ENCODE measurements at regions not wholly inside any gene's neighbourhood (a gene's known extent, or its start where the extent isn't known, plus 50 kb on each side); places are given as distances from the start of the nearest gene placed in this dataset.
A peak's percentile ranks its signal among the peaks of the same experiment; 100 is the strongest.

DNA sequence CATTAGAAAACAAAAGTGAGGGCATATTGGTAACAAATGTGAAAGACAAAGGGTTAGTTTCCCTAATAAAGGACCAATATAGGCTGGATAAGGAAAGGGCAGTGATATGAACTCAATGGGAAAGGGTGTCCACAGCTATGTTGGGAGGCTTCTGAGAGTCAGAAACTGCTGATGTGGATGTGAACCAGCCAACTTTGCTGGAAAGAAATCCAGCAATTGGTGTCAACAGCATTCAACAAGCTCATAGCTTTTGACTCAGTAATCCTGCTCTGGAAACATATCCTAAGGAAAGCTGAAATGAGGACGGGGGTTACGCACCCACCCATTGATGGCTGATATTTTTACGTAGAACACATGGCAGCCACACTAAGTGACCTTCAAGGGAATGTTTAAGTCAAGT lies 63.7 kb downstream of the ARL4C start:
- Mint-ChIP-seq H3K4me1 (peaks cover 9% of the 10 kb centered on the region), H3K9me3 (peaks cover 0 to 3% (median 0%) of the 10 kb centered on the region in 7 donors), H3K4me3 (no peak overlapping the region), H3K27ac (no peak overlapping the region), H3K27me3 (ENCODE audit: low read depth in 3 of 3) (peaks cover 1 to 8% (median 5%) of the 10 kb centered on the region in 3 donors), H3K36me3 (no peaks in the 10 kb centered on the region)
- TF ChIP-seq, protein P1, sequence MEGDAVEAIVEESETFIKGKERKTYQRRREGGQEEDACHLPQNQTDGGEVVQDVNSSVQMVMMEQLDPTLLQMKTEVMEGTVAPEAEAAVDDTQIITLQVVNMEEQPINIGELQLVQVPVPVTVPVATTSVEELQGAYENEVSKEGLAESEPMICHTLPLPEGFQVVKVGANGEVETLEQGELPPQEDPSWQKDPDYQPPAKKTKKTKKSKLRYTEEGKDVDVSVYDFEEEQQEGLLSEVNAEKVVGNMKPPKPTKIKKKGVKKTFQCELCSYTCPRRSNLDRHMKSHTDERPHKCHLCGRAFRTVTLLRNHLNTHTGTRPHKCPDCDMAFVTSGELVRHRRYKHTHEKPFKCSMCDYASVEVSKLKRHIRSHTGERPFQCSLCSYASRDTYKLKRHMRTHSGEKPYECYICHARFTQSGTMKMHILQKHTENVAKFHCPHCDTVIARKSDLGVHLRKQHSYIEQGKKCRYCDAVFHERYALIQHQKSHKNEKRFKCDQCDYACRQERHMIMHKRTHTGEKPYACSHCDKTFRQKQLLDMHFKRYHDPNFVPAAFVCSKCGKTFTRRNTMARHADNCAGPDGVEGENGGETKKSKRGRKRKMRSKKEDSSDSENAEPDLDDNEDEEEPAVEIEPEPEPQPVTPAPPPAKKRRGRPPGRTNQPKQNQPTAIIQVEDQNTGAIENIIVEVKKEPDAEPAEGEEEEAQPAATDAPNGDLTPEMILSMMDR (IDR thresholded peaks at IDR 0.05): no peak
- Histone ChIP-seq H3K27ac (ENCODE audit: low read depth in 1 of 2, low read length in 2 of 2) (no peak overlapping the region), H3K36me3 (replicated peaks in 1 of 2; ENCODE audit: control insufficient read depth in 1 of 2, insufficient read depth in 2 of 2, low read length in 2 of 2) (no peaks in the 10 kb centered on the region), H3K79me2 (ENCODE audit: insufficient read depth, low read length) (no peaks in the 10 kb centered on the region), H4K20me1 (ENCODE audit: insufficient read depth, low read length) (no peaks in the 10 kb centered on the region), H3K4me2 (replicated peaks; ENCODE audit: extremely low read depth, low read length, poor library complexity, severe bottlenecking) (no peak overlapping the region), H3K9me3 (replicated peaks in 1 of 2; ENCODE audit: control insufficient read depth in 1 of 2, insufficient read depth in 1 of 2, low read length in 2 of 2) (no peaks in the 10 kb centered on the region), H3K4me1 (ENCODE audit: control insufficient read depth in 1 of 2, insufficient read depth in 2 of 2, low read length in 2 of 2) (peaks cover 7 to 11% of the 10 kb centered on the region in 2 donors), H3K9ac (ENCODE audit: insufficient read depth, low read length, poor library complexity, severe bottlenecking) (no peak overlapping the region), H3K27me3 (ENCODE audit: control insufficient read depth in 2 of 2, insufficient read depth in 2 of 2, low read length in 2 of 2) (no peaks in the 10 kb centered on the region), H2AFZ (ENCODE audit: insufficient read depth, low read depth, low read length, poor library complexity, severe bottlenecking) (no peak overlapping the region), H3K4me3 (replicated peaks in 1 of 3; ENCODE audit: low read depth in 2 of 3, low read length in 3 of 3) (no peak overlapping the region)
- intact Hi-C loops (cut with micrococcal nuclease): no loop called here
- no CpG with 5 or more reads among the region's 3 CpGs for WGBS (ENCODE audit: insufficient coverage)
- no peak for DNase-seq

- WGBS (ENCODE audit: insufficient coverage): no CpG with 5 or more reads among the region's 2 CpGs
- Histone ChIP-seq H3K4me3 (replicated peaks in 1 of 3; ENCODE audit: low read depth in 2 of 3, low read length in 3 of 3) (no peak overlapping the region), H3K4me2 (replicated peaks; ENCODE audit: extremely low read depth, low read length, poor library complexity, severe bottlenecking) (no peak overlapping the region), H3K9me3 (replicated peaks in 1 of 2; ENCODE audit: control insufficient read depth in 1 of 2, insufficient read depth in 1 of 2, low read length in 2 of 2) (no peaks in the 10 kb centered on the region), H3K9ac (ENCODE audit: insufficient read depth, low read length, poor library complexity, severe bottlenecking) (no peak overlapping the region), H3K36me3 (replicated peaks in 1 of 2; ENCODE audit: control insufficient read depth in 1 of 2, insufficient read depth in 2 of 2, low read length in 2 of 2) (no peaks in the 10 kb centered on the region), H2AFZ (ENCODE audit: insufficient read depth, low read depth, low read length, poor library complexity, severe bottlenecking) (no peak overlapping the region), H3K27ac (ENCODE audit: low read depth in 1 of 2, low read length in 2 of 2) (no peak overlapping the region), H3K79me2 (ENCODE audit: insufficient read depth, low read length) (no peaks in the 10 kb centered on the region), H3K4me1 (ENCODE audit: control insufficient read depth in 1 of 2, insufficient read depth in 2 of 2, low read length in 2 of 2) (peaks cover 25 to 28% of the 10 kb centered on the region in 2 donors), H3K27me3 (ENCODE audit: control insufficient read depth in 2 of 2, insufficient read depth in 2 of 2, low read length in 2 of 2) (no peaks in the 10 kb centered on the region), H4K20me1 (ENCODE audit: insufficient read depth, low read length) (no peaks in the 10 kb centered on the region)
- Mint-ChIP-seq H3K27ac (peak overlapping the region in 1 of 7 donors; percentile 36), H3K36me3 (peaks cover 2% of the 10 kb centered on the region in 2 donors), H3K9me3 (peaks cover 0 to 7% (median 0%) of the 10 kb centered on the region in 7 donors), H3K4me1 (peaks cover 29% of the 10 kb centered on the region), H3K4me3 (no peak overlapping the region), H3K27me3 (ENCODE audit: low read depth in 3 of 3) (peaks cover 0 to 2% (median 0%) of the 10 kb centered on the region in 3 donors)
- intact Hi-C loops (cut with micrococcal nuclease): no loop called here
- DNase-seq: no peak
- TF ChIP-seq, protein P1 (IDR thresholded peaks at IDR 0.05): no peak
These were observed 66.0 kb downstream of the ARL4C start for GRCh38 chr2:234430871-234431270.
